ENCODE measurements at regions not wholly inside any gene's neighbourhood (a gene's known extent, or its start where the extent isn't known, plus 50 kb on each side); places are given as distances from the start of the nearest gene placed in this dataset.
"Not testable (repeated sequence)": the region's sequence is repeated elsewhere in the genome, so short reads cannot be mapped to it uniquely, and the experiment has no call there.

- not testable (repeated sequence) for H3K36me3 Mint-ChIP-seq (ENCODE audit: insufficient read depth in 1 of 3, low read depth in 3 of 3); H2AFZ ChIP-seq (ENCODE audit: low read length); H3K4me1 ChIP-seq (ENCODE audit: insufficient read depth, low read length); H3K27me3 Mint-ChIP-seq (ENCODE audit: low read depth); H4K91ac ChIP-seq (ENCODE audit: insufficient read length, low read depth, low read length); H3T11ph ChIP-seq (ENCODE audit: low read length); H3K27me3 ChIP-seq (ENCODE audit: insufficient read depth, low read length); H3K9ac ChIP-seq (ENCODE audit: extremely low read depth, insufficient read length, low read length); H4K20me1 ChIP-seq (ENCODE audit: control insufficient read depth, insufficient read depth, insufficient read length); H3K4me3 Mint-ChIP-seq; H3K79me2 ChIP-seq (ENCODE audit: insufficient read depth, low read length); H3K9me3 Mint-ChIP-seq; H3K14ac ChIP-seq (ENCODE audit: insufficient read depth, low read length); H3K56ac ChIP-seq (ENCODE audit: insufficient read length, low read depth, low read length); H3K23ac ChIP-seq (ENCODE audit: insufficient read length, low read depth, low read length); H3K4me1 Mint-ChIP-seq; H3K27ac Mint-ChIP-seq; H2BK12ac ChIP-seq (ENCODE audit: insufficient read length, low read depth, low read length); H2BK20ac ChIP-seq (ENCODE audit: low read depth, low read length, poor library complexity, severe bottlenecking); H4K5ac ChIP-seq (ENCODE audit: insufficient read length, low read depth, low read length); H2AK5ac ChIP-seq (ENCODE audit: insufficient read length, low read length); H2BK120ac ChIP-seq (ENCODE audit: low read depth, low read length, poor library complexity, severe bottlenecking); H3K4ac ChIP-seq (ENCODE audit: low read depth, low read length); H2BK5ac ChIP-seq (ENCODE audit: insufficient read length, low read length); H3K27ac ChIP-seq (ENCODE audit: insufficient read length, low read depth, low read length); H3K18ac ChIP-seq (ENCODE audit: insufficient read length, low read depth, low read length); H2BK15ac ChIP-seq (ENCODE audit: low read depth, low read length); H3K4me2 ChIP-seq (ENCODE audit: insufficient read depth, insufficient read length, low read length); H4K8ac ChIP-seq (replicated peaks; ENCODE audit: insufficient read length, low read depth, low read length); H3K9me3 ChIP-seq (ENCODE audit: control insufficient read depth, low read depth, low read length); H3K23me2 ChIP-seq (ENCODE audit: insufficient read length, low read depth, low read length, poor library complexity, severe bottlenecking); H3K79me1 ChIP-seq (ENCODE audit: insufficient read depth, low read depth, low read length, poor library complexity, severe bottlenecking); DNase-seq
- WGBS (ENCODE audit: extremely low coverage, insufficient read length, low lambda C conversion rate) = no CpG with 5 or more reads among the region's 1 CpG
These were observed 1863.3 kb downstream of the KHDRBS2 start for GRCh38 chr6:60422691-60423090.

DNA sequence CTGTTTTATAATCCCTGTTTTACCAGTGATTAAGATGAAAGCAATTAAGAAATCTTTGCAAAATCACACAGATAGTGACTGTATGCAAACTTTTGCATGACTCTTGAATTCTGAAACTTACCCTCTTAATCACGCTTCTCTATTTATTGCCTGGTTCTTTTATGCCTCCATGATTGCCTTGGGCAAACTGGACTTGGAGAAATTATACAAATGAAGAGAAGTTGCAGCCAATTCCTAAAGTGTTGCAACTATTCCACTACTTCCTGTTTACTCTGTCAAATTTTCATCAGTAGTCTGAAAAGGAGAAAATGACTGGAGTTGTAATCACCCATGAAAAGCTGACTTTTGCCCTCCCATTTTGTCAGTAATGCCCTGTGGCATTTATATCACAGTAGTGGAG lies 1869.9 kb downstream of the KHDRBS2 start:
- H4K91ac ChIP-seq (ENCODE audit: insufficient read length, low read depth, low read length); H3K27ac ChIP-seq (ENCODE audit: insufficient read length, low read depth, low read length); H4K8ac ChIP-seq (replicated peaks; ENCODE audit: insufficient read length, low read depth, low read length); H3K4ac ChIP-seq (ENCODE audit: low read depth, low read length); H2BK15ac ChIP-seq (ENCODE audit: low read depth, low read length); H3K9me3 ChIP-seq (ENCODE audit: control insufficient read depth, low read depth, low read length); H3K27me3 Mint-ChIP-seq (ENCODE audit: low read depth); H3K9me3 Mint-ChIP-seq; H3K27me3 ChIP-seq (ENCODE audit: insufficient read depth, low read length); H3K79me2 ChIP-seq (ENCODE audit: insufficient read depth, low read length); H3K27ac Mint-ChIP-seq; H3K9ac ChIP-seq (ENCODE audit: extremely low read depth, insufficient read length, low read length); H3K4me2 ChIP-seq (ENCODE audit: insufficient read depth, insufficient read length, low read length); H2BK12ac ChIP-seq (ENCODE audit: insufficient read length, low read depth, low read length); H4K5ac ChIP-seq (ENCODE audit: insufficient read length, low read depth, low read length); H2AK5ac ChIP-seq (ENCODE audit: insufficient read length, low read length); H3K14ac ChIP-seq (ENCODE audit: insufficient read depth, low read length); H3K79me1 ChIP-seq (ENCODE audit: insufficient read depth, low read depth, low read length, poor library complexity, severe bottlenecking); H3K56ac ChIP-seq (ENCODE audit: insufficient read length, low read depth, low read length); H4K20me1 ChIP-seq (ENCODE audit: control insufficient read depth, insufficient read depth, insufficient read length); DNase-seq; H3K23ac ChIP-seq (ENCODE audit: insufficient read length, low read depth, low read length); H3K23me2 ChIP-seq (ENCODE audit: insufficient read length, low read depth, low read length, poor library complexity, severe bottlenecking); H3T11ph ChIP-seq (ENCODE audit: low read length); H2AFZ ChIP-seq (ENCODE audit: low read length); H2BK5ac ChIP-seq (ENCODE audit: insufficient read length, low read length); H2BK120ac ChIP-seq (ENCODE audit: low read depth, low read length, poor library complexity, severe bottlenecking); H2BK20ac ChIP-seq (ENCODE audit: low read depth, low read length, poor library complexity, severe bottlenecking); H3K36me3 Mint-ChIP-seq (ENCODE audit: insufficient read depth in 1 of 3, low read depth in 3 of 3); H3K4me1 ChIP-seq (ENCODE audit: insufficient read depth, low read length); H3K18ac ChIP-seq (ENCODE audit: insufficient read length, low read depth, low read length); H3K4me3 Mint-ChIP-seq: not testable (repeated sequence)
- H3K4me1 Mint-ChIP-seq = peaks cover 15 to 18% of the 10 kb centered on the region in 2 experiments
- WGBS (ENCODE audit: extremely low coverage, insufficient read length, low lambda C conversion rate) = no CpG with 5 or more reads among the region's 1 CpG
